ENCODE measurements at regions not wholly inside any gene's neighbourhood (a gene's known extent, or its start where the extent isn't known, plus 50 kb on each side); places are given as distances from the start of the nearest gene placed in this dataset.
A peak's percentile ranks its signal among the peaks of the same experiment; 100 is the strongest.

- in situ Hi-C loops (cut with MboI; ENCODE audit: low sequenced_read_pairs) (no loop called here), intact Hi-C loops (cut with micrococcal nuclease) (no loop called here), dilution Hi-C loops (cut with HindIII; ENCODE audit: low sequenced_read_pairs, unreplicated experiment) (no loop called here)
- H3K4ac ChIP-seq (ENCODE audit: low read depth, low read length) = no peak overlapping the region
- no peak overlapping the region for H4K8ac ChIP-seq (ENCODE audit: low read depth in 2 of 2, low read length in 2 of 2)
- CTCF ChIA-PET = no interaction called here
- no peak overlapping the region for H3K23ac ChIP-seq (ENCODE audit: low read depth, low read length)
- H3K4me3 ChIP-seq (ENCODE audit: insufficient read depth, low read depth, low read length) = no peak overlapping the region
- POLR2A ChIA-PET (ENCODE audit: unreplicated experiment) = no interaction called here
- H4K91ac ChIP-seq (ENCODE audit: insufficient read depth, low read depth, low read length) = no peak overlapping the region
- no peaks in the 10 kb centered on the region for H3K9me1 ChIP-seq (ENCODE audit: insufficient read depth, low read length)
- BruUV-seq (replicated peaks) = no TSS peak
- H2BK5ac ChIP-seq (ENCODE audit: low read depth, low read length, poor library complexity, severe bottlenecking) = no peak overlapping the region
- H2AFZ ChIP-seq (replicated peaks; ENCODE audit: low read length, poor library complexity) = no peak overlapping the region
- H2BK15ac ChIP-seq (ENCODE audit: low read depth, low read length) = no peak overlapping the region
- H3K56ac ChIP-seq (ENCODE audit: extremely low read depth, insufficient read depth, low read length) = no peak overlapping the region
- H3K9ac ChIP-seq (ENCODE audit: low read depth, low read length) = no peak overlapping the region
- no peaks in the 10 kb centered on the region for H4K20me1 ChIP-seq (ENCODE audit: insufficient read depth, low read length)
- no peak overlapping the region for H2AK5ac ChIP-seq (ENCODE audit: low read depth, low read length)
- H3K18ac ChIP-seq (ENCODE audit: low read depth, low read length) = no peak overlapping the region
- H3K79me1 ChIP-seq (ENCODE audit: low read depth in 1 of 2, low read length in 2 of 2) = no peaks in the 10 kb centered on the region
- peaks cover 2% of the 10 kb centered on the region; the same call in 1 of the 2 replicates for H3K9me3 ChIP-seq (ENCODE audit: control insufficient read depth, insufficient read depth, low read length)
- 0 out of 2 replicates have a peak, but pooled peaks have one; percentile 47 for TF ChIP-seq MAFK (IDR thresholded peaks at IDR 0.05; ENCODE audit: low read depth, low read length)
- TF ChIP-seq ELK1 (IDR thresholded peaks at IDR 0.05; ENCODE audit: borderline replicate concordance, low read depth, low read length) = no peak
- ATAC-seq (ENCODE audit: low read depth) = no peak
- no peak overlapping the region for H2BK120ac ChIP-seq (ENCODE audit: low read depth, low read length)
- no CpG with 5 or more reads among the region's 6 CpGs for WGBS, 2 experiments (ENCODE audit: extremely low coverage in 2 of 2, insufficient read length in 1 of 2)
- H3K4me2 ChIP-seq (ENCODE audit: low read depth, low read length) = no peak overlapping the region
- H3K36me3 ChIP-seq (ENCODE audit: control insufficient read depth, insufficient read depth, low read length) = no peaks in the 10 kb centered on the region
- no peaks in the 10 kb centered on the region for H3K4me1 ChIP-seq (ENCODE audit: control insufficient read depth, insufficient read depth, low read length)
- no peak overlapping the region for H3K14ac ChIP-seq (replicated peaks; ENCODE audit: low read depth, low read length)
- H3K27ac ChIP-seq (ENCODE audit: insufficient read depth, low read length) = no peak overlapping the region
- H3K27me3 ChIP-seq (ENCODE audit: control insufficient read depth, insufficient read depth, low read length) = no peaks in the 10 kb centered on the region
- no peak for DNase-seq
- no peak overlapping the region for H2AK9ac ChIP-seq (replicated peaks; ENCODE audit: low read depth, low read length, poor library complexity)
- H4K5ac ChIP-seq (ENCODE audit: low read depth, low read length) = no peak overlapping the region
- no peak overlapping the region for H2BK20ac ChIP-seq (ENCODE audit: low read depth, low read length)
Measured at GRCh38 chr4:11341337-11342043, 87.2 kb downstream of the HS3ST1 start.

All from IMR-90 (cell line).